ENCODE measurements at regions not wholly inside any gene's neighbourhood (a gene's known extent, or its start where the extent isn't known, plus 50 kb on each side); places are given as distances from the start of the nearest gene placed in this dataset.

- no peak overlapping the region for H3K27ac Mint-ChIP-seq
- no peak for TF ChIP-seq CTCF (conservative IDR thresholded peaks at IDR 0.05)
- no peak for DNase-seq (ENCODE audit: extremely low spot score, unreplicated experiment)
- no peaks in the 10 kb centered on the region for H3K27me3 Mint-ChIP-seq
- H3K36me3 Mint-ChIP-seq = no peaks in the 10 kb centered on the region
- peaks cover 23% of the 10 kb centered on the region for H3K4me1 Mint-ChIP-seq (ENCODE audit: unreplicated experiment)
- H3K4me3 Mint-ChIP-seq = no peak overlapping the region
- peaks cover 4% of the 10 kb centered on the region for H3K9me3 Mint-ChIP-seq
Measured at GRCh38 chr6:11370191-11371018, 137.9 kb upstream of the NEDD9 start.

- Mint-ChIP-seq H3K27me3 (no peaks in the 10 kb centered on the region), H3K4me3 (no peak overlapping the region), H3K36me3 (no peaks in the 10 kb centered on the region), H3K9me3 (peaks cover 4% of the 10 kb centered on the region), H3K4me1 (ENCODE audit: unreplicated experiment) (peaks cover 23% of the 10 kb centered on the region), H3K27ac (no peak overlapping the region)
- no peak for TF ChIP-seq CTCF (conservative IDR thresholded peaks at IDR 0.05)
- DNase-seq (ENCODE audit: extremely low spot score, unreplicated experiment) = no peak
Measured at GRCh38 chr6:11368760-11369159, 136.3 kb upstream of the NEDD9 start.

- peaks cover 4% of the 10 kb centered on the region for H3K9me3 Mint-ChIP-seq
- no peak for DNase-seq (ENCODE audit: extremely low spot score, unreplicated experiment)
- no peaks in the 10 kb centered on the region for H3K36me3 Mint-ChIP-seq
- no peaks in the 10 kb centered on the region for H3K27me3 Mint-ChIP-seq
- peaks cover 23% of the 10 kb centered on the region for H3K4me1 Mint-ChIP-seq (ENCODE audit: unreplicated experiment)
- no peak overlapping the region for H3K27ac Mint-ChIP-seq
- H3K4me3 Mint-ChIP-seq = no peak overlapping the region
- TF ChIP-seq CTCF (conservative IDR thresholded peaks at IDR 0.05) = no peak
Measured at GRCh38 chr6:11368264-11368663, 135.8 kb upstream of the NEDD9 start.

DNA sequence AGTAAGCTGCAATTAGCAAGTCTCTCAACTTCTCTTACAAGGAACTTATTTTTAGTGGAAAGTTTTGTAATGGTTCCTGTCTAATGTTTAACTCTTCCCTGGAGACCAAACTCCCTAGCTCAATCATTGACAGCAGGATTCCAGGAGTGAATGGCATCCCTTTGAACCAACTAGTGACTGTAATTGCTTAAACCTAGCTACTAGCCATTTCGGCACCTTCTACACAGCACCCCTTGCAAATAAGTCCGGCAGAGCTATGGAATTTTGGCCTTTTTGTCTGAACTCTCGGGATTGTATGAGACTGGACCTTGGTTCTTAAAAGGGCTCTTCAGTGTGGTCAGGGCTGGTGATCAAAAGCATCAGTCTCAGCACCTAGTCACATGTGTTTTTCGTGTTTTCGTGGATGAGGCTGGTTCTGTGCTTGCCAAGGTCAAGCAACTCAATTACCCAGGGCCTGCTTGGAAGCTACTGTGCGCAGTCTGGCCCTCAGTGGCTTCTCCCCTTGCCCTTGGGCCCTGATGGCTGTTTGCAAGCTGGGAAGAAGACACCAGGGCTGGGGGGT is 135.3 kb upstream of the NEDD9 start:
- no peaks in the 10 kb centered on the region for H3K27me3 Mint-ChIP-seq
- peak overlapping the region; percentile 8 for H3K27ac Mint-ChIP-seq
- no peak for DNase-seq (ENCODE audit: extremely low spot score, unreplicated experiment)
- no peak for TF ChIP-seq CTCF (conservative IDR thresholded peaks at IDR 0.05)
- peak overlapping the region; percentile 18 for H3K4me3 Mint-ChIP-seq
- peaks cover 23% of the 10 kb centered on the region for H3K4me1 Mint-ChIP-seq (ENCODE audit: unreplicated experiment)
- peaks cover 4% of the 10 kb centered on the region for H3K9me3 Mint-ChIP-seq
- H3K36me3 Mint-ChIP-seq = no peaks in the 10 kb centered on the region

GRCh38 chr6:11366934-11367637 is 134.6 kb upstream of the NEDD9 start:
- Mint-ChIP-seq H3K4me3 (peak overlapping the region; percentile 3), H3K4me1 (ENCODE audit: unreplicated experiment) (peaks cover 23% of the 10 kb centered on the region), H3K9me3 (peaks cover 4% of the 10 kb centered on the region), H3K27ac (peak overlapping the region; percentile 8), H3K36me3 (no peaks in the 10 kb centered on the region), H3K27me3 (no peaks in the 10 kb centered on the region)
- TF ChIP-seq CTCF (conservative IDR thresholded peaks at IDR 0.05) = no peak
- DNase-seq (ENCODE audit: extremely low spot score, unreplicated experiment) = no peak
